ENCODE measurements at regions not wholly inside any gene's neighbourhood (a gene's known extent, or its start where the extent isn't known, plus 50 kb on each side); places are given as distances from the start of the nearest gene placed in this dataset.
A peak's percentile ranks its signal among the peaks of the same experiment; 100 is the strongest.
"Not testable (repeated sequence)": the region's sequence is repeated elsewhere in the genome, so short reads cannot be mapped to it uniquely, and the experiment has no call there.

GRCh38 chr11:87871056-87871455 lies 304.2 kb downstream of the RAB38 start:
- DNase-seq, result no peak

GRCh38 chr11:87870086-87870485 lies 305.2 kb downstream of the RAB38 start:
- DNase-seq, result no peak

GRCh38 chr11:87866951-87867350 lies 308.3 kb downstream of the RAB38 start:
- no peak for DNase-seq

- DNase-seq, result no peak
These were observed 314.2 kb downstream of the RAB38 start for GRCh38 chr11:87861030-87861429.

GRCh38 chr11:87859636-87860035 lies 315.6 kb downstream of the RAB38 start:
- no peak for DNase-seq

- DNase-seq, result no peak
These were observed 323.4 kb downstream of the RAB38 start for GRCh38 chr11:87851827-87852226.

- DNase-seq, result no peak
These were observed 324.0 kb downstream of the RAB38 start for GRCh38 chr11:87851234-87851633.

GRCh38 chr11:87849216-87849615 lies 326.0 kb downstream of the RAB38 start:
- no peak for DNase-seq

- DNase-seq, result no peak
These were observed 334.5 kb downstream of the RAB38 start for GRCh38 chr11:87840786-87841185.

GRCh38 chr11:87832211-87832610 lies 343.0 kb downstream of the RAB38 start:
- DNase-seq, result no peak

GRCh38 chr11:87820011-87820410 lies 355.2 kb downstream of the RAB38 start:
- DNase-seq, result peak; percentile 71

GRCh38 chr11:87819151-87819550 lies 356.1 kb downstream of the RAB38 start:
- DNase-seq, result peak; percentile 16

- no peak for DNase-seq
These were observed 362.5 kb downstream of the RAB38 start for GRCh38 chr11:87812571-87813365.

GRCh38 chr11:87810486-87810885 lies 364.8 kb downstream of the RAB38 start:
- no peak for DNase-seq

- no peak for DNase-seq
These were observed 366.0 kb downstream of the RAB38 start for GRCh38 chr11:87809256-87809655.

GRCh38 chr11:87804176-87804575 lies 371.1 kb downstream of the RAB38 start:
- no peak for DNase-seq

GRCh38 chr11:87803748-87804147 lies 371.5 kb downstream of the RAB38 start:
- no peak for DNase-seq

GRCh38 chr11:87784862-87785261 lies 390.4 kb downstream of the RAB38 start:
- not testable (repeated sequence) for DNase-seq

GRCh38 chr11:87780068-87780413 lies 395.2 kb downstream of the RAB38 start:
- no peak for DNase-seq

- no peak for DNase-seq
These were observed 395.8 kb downstream of the RAB38 start for GRCh38 chr11:87779276-87780067.

- no peak for DNase-seq
These were observed 396.9 kb downstream of the RAB38 start for GRCh38 chr11:87778357-87778756.

GRCh38 chr11:87775036-87775435 lies 400.2 kb downstream of the RAB38 start:
- no peak for DNase-seq

GRCh38 chr11:87769661-87770060 lies 405.6 kb downstream of the RAB38 start:
- DNase-seq, result no peak
